Gastroesophageal sphincter (tissue), 3 donors: ENCODE measurements at regions not wholly inside any gene's neighbourhood (a gene's known extent, or its start where the extent isn't known, plus 50 kb on each side); places are given as distances from the start of the nearest gene placed in this dataset.

Source experiments
- CTCF ChIP-seq, 4 experiments: fragments of 200-600 bp in 2 of 4; fragments of 450-650 bp in 2 of 4; sonication (generic) in 1 of 4; IDR thresholded peaks; one replicate each; pipeline ENCODE4 v1.5.1; 2017 to 2019; ENCODE audit warnings: antibody characterized with exemption in 4 of 4, mild to moderate bottlenecking in 2 of 4, moderate library complexity in 2 of 4
- EP300 ChIP-seq: sonication (generic); formaldehyde crosslinking; IDR thresholded peaks from one replicate; pipeline ENCODE4 v1.6.1; 2017; ENCODE audit warnings: antibody characterized with exemption, mild to moderate bottlenecking
- POLR2A ChIP-seq, 2 donors: fragments of 450-650 bp; IDR thresholded peaks; one replicate each; pipeline ENCODE4 v1.6.1; 2017; ENCODE audit warnings: antibody characterized with exemption in 2 of 2, mild to moderate bottlenecking in 2 of 2, moderate library complexity in 1 of 2
- POLR2AphosphoS5 ChIP-seq: sonication (generic); formaldehyde crosslinking; IDR thresholded peaks from one replicate; pipeline ENCODE4 v1.6.1; 2017; ENCODE audit warnings: antibody characterized with exemption

GRCh38 chr2:71872466-71873051 is 275.1 kb downstream of the CYP26B1 start:
- TF ChIP-seq CTCF (IDR thresholded peaks at IDR 0.05) (no peak), POLR2AphosphoS5 (no peak), POLR2A (IDR thresholded peaks at IDR 0.05) (no peak), EP300 (no peak)
